ENCODE measurements at regions not wholly inside any gene's neighbourhood (a gene's known extent, or its start where the extent isn't known, plus 50 kb on each side); places are given as distances from the start of the nearest gene placed in this dataset.
"Not testable (repeated sequence)": the region's sequence is repeated elsewhere in the genome, so short reads cannot be mapped to it uniquely, and the experiment has no call there.

GRCh38 chr15:22579213-22579612 lies 120.5 kb downstream of the GOLGA6L22 start:
- TF ChIP-seq, protein P1, sequence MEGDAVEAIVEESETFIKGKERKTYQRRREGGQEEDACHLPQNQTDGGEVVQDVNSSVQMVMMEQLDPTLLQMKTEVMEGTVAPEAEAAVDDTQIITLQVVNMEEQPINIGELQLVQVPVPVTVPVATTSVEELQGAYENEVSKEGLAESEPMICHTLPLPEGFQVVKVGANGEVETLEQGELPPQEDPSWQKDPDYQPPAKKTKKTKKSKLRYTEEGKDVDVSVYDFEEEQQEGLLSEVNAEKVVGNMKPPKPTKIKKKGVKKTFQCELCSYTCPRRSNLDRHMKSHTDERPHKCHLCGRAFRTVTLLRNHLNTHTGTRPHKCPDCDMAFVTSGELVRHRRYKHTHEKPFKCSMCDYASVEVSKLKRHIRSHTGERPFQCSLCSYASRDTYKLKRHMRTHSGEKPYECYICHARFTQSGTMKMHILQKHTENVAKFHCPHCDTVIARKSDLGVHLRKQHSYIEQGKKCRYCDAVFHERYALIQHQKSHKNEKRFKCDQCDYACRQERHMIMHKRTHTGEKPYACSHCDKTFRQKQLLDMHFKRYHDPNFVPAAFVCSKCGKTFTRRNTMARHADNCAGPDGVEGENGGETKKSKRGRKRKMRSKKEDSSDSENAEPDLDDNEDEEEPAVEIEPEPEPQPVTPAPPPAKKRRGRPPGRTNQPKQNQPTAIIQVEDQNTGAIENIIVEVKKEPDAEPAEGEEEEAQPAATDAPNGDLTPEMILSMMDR (conservative IDR thresholded peaks at IDR 0.05 in 1 of 2, IDR thresholded peaks at IDR 0.05 in 1 of 2; ENCODE audit: low read depth in 1 of 2, low read length in 2 of 2): not testable (repeated sequence)
- TF ChIP-seq EZH2 (IDR thresholded peaks at IDR 0.05; ENCODE audit: low read length, missing control alignments): not testable (repeated sequence)

Measured in fibroblast of lung (primary cell).